GM12891 (cell line): ENCODE measurements at regions not wholly inside any gene's neighbourhood (a gene's known extent, or its start where the extent isn't known, plus 50 kb on each side); places are given as distances from the start of the nearest gene placed in this dataset.

Experiments used
- POLR2A ChIP-seq: IDR thresholded peaks from 2 replicates; pipeline ENCODE4 v1.6.1; 2011; ENCODE audit warnings: low read depth, low read length, control low read depth
- POLR2AphosphoS5 ChIP-seq: IDR thresholded peaks from 2 replicates; pipeline ENCODE4 v1.6.1; 2011; ENCODE audit warnings: low read depth, low read length, control low read depth

- TF ChIP-seq POLR2AphosphoS5 = no peak
- no peak for TF ChIP-seq POLR2A
Measured at GRCh38 chr10:76684968-76685367, 952.6 kb downstream of the KCNMA1 start.
